ENCODE measurements at regions not wholly inside any gene's neighbourhood (a gene's known extent, or its start where the extent isn't known, plus 50 kb on each side); places are given as distances from the start of the nearest gene placed in this dataset.

DNA sequence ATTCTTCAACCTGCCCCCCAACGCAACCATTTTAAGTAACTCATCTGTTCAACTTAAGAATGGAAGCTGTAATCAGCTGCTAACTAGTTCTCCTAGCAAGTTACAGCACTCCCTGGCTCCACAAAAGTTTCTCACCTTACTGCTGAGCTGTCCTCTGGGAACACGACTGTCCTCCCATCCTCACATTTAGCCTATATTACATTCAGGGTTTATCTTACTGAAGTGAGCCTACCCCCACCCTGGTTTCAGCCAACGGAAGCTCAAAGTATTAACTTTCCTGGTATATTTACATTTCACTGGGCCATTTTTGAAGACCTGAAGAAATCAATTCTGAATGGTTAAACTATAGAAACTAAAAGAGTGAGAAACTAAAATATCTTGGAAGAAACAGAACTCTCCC lies 64.9 kb upstream of the TANK start:
- TF ChIP-seq CTCF (optimal IDR thresholded peaks at IDR 0.05 in 1 of 3, IDR thresholded peaks at IDR 0.05 in 1 of 3, conservative IDR thresholded peaks at IDR 0.05 in 1 of 3; ENCODE audit: extremely low read depth in 1 of 3, insufficient read depth in 2 of 3, low read length in 3 of 3), result no peak
- no peak for TF ChIP-seq EZH2 (IDR thresholded peaks at IDR 0.05; ENCODE audit: low read length)

All from keratinocyte (primary cell).